ENCODE measurements at regions not wholly inside any gene's neighbourhood (a gene's known extent, or its start where the extent isn't known, plus 50 kb on each side); places are given as distances from the start of the nearest gene placed in this dataset.

GRCh38 chr2:21263622-21264021, 139.9 kb downstream of the TDRD15 start:
- no peak for TF ChIP-seq CTCF (IDR thresholded peaks at IDR 0.05; ENCODE audit: insufficient read depth, low read length, poor library complexity, severe bottlenecking)
- no peak for TF ChIP-seq EZH2phosphoT487 (conservative IDR thresholded peaks at IDR 0.05; ENCODE audit: low read length)
